AG04449 (cell line): ENCODE measurements at regions not wholly inside any gene's neighbourhood (a gene's known extent, or its start where the extent isn't known, plus 50 kb on each side); places are given as distances from the start of the nearest gene placed in this dataset.

Source experiments
- CTCF ChIA-PET: fragments of 350-600 bp; formaldehyde crosslinking; extraction: SDS; loops from one replicate; lab custom pipeline; 2021; ENCODE audit warnings: antibody characterized with exemption; lab: Yijun Ruan, JAX
- POLR2A ChIA-PET: fragments of 400-600, 350-600 bp; formaldehyde crosslinking; extraction: SDS; loops from one replicate; lab custom pipeline; 2020; ENCODE audit warnings: antibody characterized with exemption, inconsistent platforms; lab: Yijun Ruan, JAX
- DNase-seq: peaks from one replicate; pipeline ENCODE4 v3.0.0-alpha.2; 2010; ENCODE audit warnings: low read depth, low spot score
- H3K4me3 ChIP-seq: 2 replicates; pipeline ENCODE4 v1.5.1; 2011; ENCODE audit warnings: low read depth, mild to moderate bottlenecking, control low read depth, low read length
- CTCF ChIP-seq: IDR thresholded peaks from one replicate; pipeline ENCODE4 v1.5.1; 2011; ENCODE audit warnings: mild to moderate bottlenecking, moderate library complexity, low read length, control low read depth, inconsistent platforms; ENCODE audit not compliant: insufficient read depth; ENCODE audit errors: missing control alignments

- ChIA-PET POLR2A (no interaction called here), CTCF (no interaction called here)
- TF ChIP-seq CTCF, result no peak
- no peak for DNase-seq
- H3K4me3 ChIP-seq, result no peak overlapping the region
These were observed 491.3 kb upstream of the TRPC7 start for GRCh38 chr5:136856648-136857047.

DNA sequence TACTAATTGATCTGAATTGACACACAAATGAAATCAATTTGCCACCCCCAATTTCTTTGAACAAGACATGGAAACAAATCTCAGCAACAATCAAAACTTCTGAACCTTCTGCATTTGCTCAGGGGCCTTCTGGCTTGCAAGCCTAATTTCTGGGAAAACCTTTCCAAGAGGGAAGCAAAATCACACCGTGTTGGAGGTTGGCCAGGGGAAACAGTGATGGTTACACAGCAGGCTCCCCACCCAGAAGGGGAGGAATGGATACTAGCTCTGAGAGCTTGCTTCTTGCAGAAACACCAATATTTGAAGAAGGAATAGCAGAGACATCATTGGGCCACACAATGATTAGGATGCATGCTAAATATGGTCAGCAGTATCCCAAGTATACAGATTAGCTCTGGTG lies 488.6 kb upstream of the TRPC7 start:
- H3K4me3 ChIP-seq, result no peak overlapping the region
- CTCF ChIA-PET, result no interaction called here
- POLR2A ChIA-PET, result no interaction called here
- DNase-seq, result no peak
- TF ChIP-seq CTCF, result no peak

- POLR2A ChIA-PET, result no interaction called here
These were observed 475.3 kb upstream of the TRPC7 start for GRCh38 chr5:136840601-136841000.

DNA sequence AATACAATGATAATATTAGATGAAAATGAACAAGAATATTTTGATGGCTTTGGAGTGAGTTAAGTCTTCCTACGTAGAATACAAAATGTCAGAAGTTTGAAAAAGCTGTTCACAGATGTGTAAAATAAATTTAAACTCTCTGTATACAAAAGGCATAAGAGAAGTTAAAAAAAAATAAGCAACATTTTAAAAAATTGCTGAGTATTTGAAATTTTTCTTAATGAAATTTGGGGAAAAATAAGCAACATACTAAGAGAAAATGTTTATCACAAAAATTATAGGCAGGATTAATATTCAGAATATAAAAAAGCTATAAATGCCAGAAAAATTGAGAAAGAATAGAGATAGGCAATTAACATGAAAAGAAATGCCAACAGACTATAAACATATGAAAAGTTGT lies 470.7 kb upstream of the TRPC7 start:
- TF ChIP-seq CTCF, result no peak
- ChIA-PET POLR2A (no interaction called here), CTCF (interaction anchor here (1.5 to 1.7 kb wide), 2 partner anchors 32 to 35 kb away, joined by 4 read pairs; no protein-coding TSS in a partner anchor)
- H3K4me3 ChIP-seq, result no peak overlapping the region
- no peak for DNase-seq

More at GRCh38 chr5:136840601-136841000, 475.3 kb upstream of the TRPC7 start:
- no peak overlapping the region for H3K4me3 ChIP-seq
- no peak for DNase-seq
- no peak for TF ChIP-seq CTCF
- CTCF ChIA-PET, result no interaction called here

GRCh38 chr5:136820848-136821247 lies 455.5 kb upstream of the TRPC7 start:
- no peak overlapping the region for H3K4me3 ChIP-seq
- no peak for TF ChIP-seq CTCF
- ChIA-PET CTCF (no interaction called here), POLR2A (no interaction called here)
- DNase-seq, result no peak

GRCh38 chr5:136819526-136820302 lies 454.4 kb upstream of the TRPC7 start:
- TF ChIP-seq CTCF, result no peak
- DNase-seq, result no peak
- ChIA-PET POLR2A (no interaction called here), CTCF (no interaction called here)
- no peak overlapping the region for H3K4me3 ChIP-seq
